KOPT-K1 (cell line): ENCODE measurements at regions not wholly inside any gene's neighbourhood (a gene's known extent, or its start where the extent isn't known, plus 50 kb on each side); places are given as distances from the start of the nearest gene placed in this dataset.
"Not testable (repeated sequence)": the region's sequence is repeated elsewhere in the genome, so short reads cannot be mapped to it uniquely, and the experiment has no call there.

Source experiments
- H3K27ac ChIP-seq: fragments of 200-600 bp; sonication (generic); 2 replicates; pipeline ENCODE4 v1.5.1; 2016; ENCODE audit warnings: antibody characterized with exemption, mild to moderate bottlenecking, low read depth, low read length; ENCODE audit not compliant: poor library complexity, severe bottlenecking
- H3K36me3 ChIP-seq: fragments of 200-600 bp; sonication (generic); 2 replicates; pipeline ENCODE4 v1.5.1; 2017; ENCODE audit warnings: antibody characterized with exemption, mild to moderate bottlenecking, low read length, moderate library complexity; ENCODE audit not compliant: insufficient read depth
- H3K9me3 ChIP-seq: fragments of 200-600 bp; sonication (generic); 2 replicates; pipeline ENCODE4 v1.5.1; 2017; ENCODE audit warnings: antibody characterized with exemption, low read length, mild to moderate bottlenecking; ENCODE audit not compliant: insufficient read depth, poor library complexity, severe bottlenecking

- no peak overlapping the region for H3K27ac ChIP-seq
- no peaks in the 10 kb centered on the region for H3K36me3 ChIP-seq
- H3K9me3 ChIP-seq = no peaks in the 10 kb centered on the region
These were observed 86.9 kb upstream of the KCNE2 start for GRCh38 chr21:34276711-34277425.

GRCh38 chr21:34278451-34278850 lies 85.4 kb upstream of the KCNE2 start:
- Histone ChIP-seq H3K36me3 (no peaks in the 10 kb centered on the region), H3K27ac (no peak overlapping the region), H3K9me3 (no peaks in the 10 kb centered on the region)

GRCh38 chr21:34279285-34279684 lies 84.5 kb upstream of the KCNE2 start:
- H3K36me3 ChIP-seq = no peaks in the 10 kb centered on the region
- no peak overlapping the region for H3K27ac ChIP-seq
- H3K9me3 ChIP-seq = no peaks in the 10 kb centered on the region

GRCh38 chr21:34279883-34280282 lies 83.9 kb upstream of the KCNE2 start:
- no peak overlapping the region for H3K27ac ChIP-seq
- no peaks in the 10 kb centered on the region for H3K36me3 ChIP-seq
- no peaks in the 10 kb centered on the region for H3K9me3 ChIP-seq

GRCh38 chr21:34280389-34280795 lies 83.4 kb upstream of the KCNE2 start:
- Histone ChIP-seq H3K27ac (no peak overlapping the region), H3K36me3 (no peaks in the 10 kb centered on the region), H3K9me3 (no peaks in the 10 kb centered on the region)

- Histone ChIP-seq H3K9me3 (no peaks in the 10 kb centered on the region), H3K36me3 (no peaks in the 10 kb centered on the region), H3K27ac (no peak overlapping the region)
These were observed 82.8 kb upstream of the KCNE2 start for GRCh38 chr21:34280959-34281358.

- peaks cover 9% of the 10 kb centered on the region for H3K9me3 ChIP-seq
- H3K27ac ChIP-seq = no peak overlapping the region
- H3K36me3 ChIP-seq = no peaks in the 10 kb centered on the region
These were observed 81.6 kb upstream of the KCNE2 start for GRCh38 chr21:34282223-34282622.

GRCh38 chr21:34284666-34285065 lies 79.1 kb upstream of the KCNE2 start:
- H3K27ac ChIP-seq = no peak overlapping the region
- no peaks in the 10 kb centered on the region for H3K36me3 ChIP-seq
- H3K9me3 ChIP-seq = peaks cover 27% of the 10 kb centered on the region

- not testable (repeated sequence) for H3K36me3 ChIP-seq, H3K27ac ChIP-seq
- peaks cover 27% of the 10 kb centered on the region for H3K9me3 ChIP-seq
These were observed 75.8 kb upstream of the KCNE2 start for GRCh38 chr21:34288042-34288441.

- no peak overlapping the region for H3K27ac ChIP-seq
- no peaks in the 10 kb centered on the region for H3K36me3 ChIP-seq
- H3K9me3 ChIP-seq = peaks cover 27% of the 10 kb centered on the region
These were observed 74.0 kb upstream of the KCNE2 start for GRCh38 chr21:34289856-34290255.

GRCh38 chr21:34296878-34297277 lies 66.9 kb upstream of the KCNE2 start:
- H3K27ac ChIP-seq = no peak overlapping the region
- no peaks in the 10 kb centered on the region for H3K9me3 ChIP-seq
- H3K36me3 ChIP-seq = no peaks in the 10 kb centered on the region

GRCh38 chr21:34298534-34299167 lies 65.2 kb upstream of the KCNE2 start:
- Histone ChIP-seq H3K9me3 (no peaks in the 10 kb centered on the region), H3K36me3 (no peaks in the 10 kb centered on the region), H3K27ac (no peak overlapping the region)

- Histone ChIP-seq H3K27ac (no peak overlapping the region), H3K9me3 (no peaks in the 10 kb centered on the region), H3K36me3 (no peaks in the 10 kb centered on the region)
These were observed 64.7 kb upstream of the KCNE2 start for GRCh38 chr21:34299168-34299539.

- no peak overlapping the region for H3K27ac ChIP-seq
- H3K9me3 ChIP-seq = no peaks in the 10 kb centered on the region
- H3K36me3 ChIP-seq = no peaks in the 10 kb centered on the region
These were observed 61.3 kb upstream of the KCNE2 start for GRCh38 chr21:34302521-34302920.

- Histone ChIP-seq H3K9me3 (no peaks in the 10 kb centered on the region), H3K27ac (no peak overlapping the region), H3K36me3 (no peaks in the 10 kb centered on the region)
These were observed 57.9 kb upstream of the KCNE2 start for GRCh38 chr21:34305605-34306604.
